Common myeloid progenitor, CD34-positive (primary cell): ENCODE measurements at regions not wholly inside any gene's neighbourhood (a gene's known extent, or its start where the extent isn't known, plus 50 kb on each side); places are given as distances from the start of the nearest gene placed in this dataset.
A peak's percentile ranks its signal among the peaks of the same experiment; 100 is the strongest.

ENCODE experiments used
- CTCF ChIA-PET: fragments of 350-600 bp; sonication (Branson Sonifier 250); formaldehyde crosslinking; loops from one replicate; lab custom pipeline; 2021; ENCODE audit warnings: antibody characterized with exemption; lab: Charles Lee
- POLR2A ChIA-PET: fragments of 350-600 bp; sonication (Branson Sonifier 250); formaldehyde crosslinking; loops from one replicate; lab custom pipeline; 2021; ENCODE audit warnings: antibody characterized with exemption; lab: Charles Lee
- DNase-seq, 3 donors: peaks; one replicate each; pipeline versions ENCODE4 v3.0.0 to v3.0.0-alpha.2; 2013
- H3K27ac ChIP-seq, 2 experiments: 1 replicate in 1 of 2; 2 replicates in 1 of 2; pipeline ENCODE4 v1.7.0; 2013; ENCODE audit warnings: inconsistent platforms in 2 of 2, low read length in 2 of 2, mild to moderate bottlenecking in 2 of 2, low read depth in 1 of 2, moderate library complexity in 1 of 2; ENCODE audit not compliant: severe bottlenecking in 2 of 2, insufficient read depth in 1 of 2, poor library complexity in 1 of 2
- H3K27me3 ChIP-seq, 5 experiments: replicated peaks in 2 of 5; 1 replicate in 3 of 5; 2 replicates in 2 of 5; pipeline versions ENCODE4 v1.6.1 to v1.7.0; 2013; ENCODE audit warnings: low read length in 4 of 5, mild to moderate bottlenecking in 2 of 5, moderate library complexity in 2 of 5, inconsistent platforms in 1 of 5; ENCODE audit not compliant: insufficient read depth in 5 of 5, control insufficient read depth in 4 of 5
- H3K36me3 ChIP-seq, 4 experiments: 1 replicate in 2 of 4; 2 replicates in 2 of 4; pipeline versions ENCODE4 v1.6.1 to v1.7.0; 2013; ENCODE audit warnings: low read length in 3 of 4, control low read depth in 1 of 4, mild to moderate bottlenecking in 1 of 4; ENCODE audit not compliant: control insufficient read depth in 4 of 4, insufficient read depth in 4 of 4
- H3K4me1 ChIP-seq, 4 experiments: 1 replicate in 3 of 4; 2 replicates in 1 of 4; pipeline versions ENCODE4 v1.6.1 to v1.7.1; 2013; ENCODE audit warnings: low read length in 3 of 4, mild to moderate bottlenecking in 3 of 4, control low read depth in 1 of 4, inconsistent platforms in 1 of 4, moderate library complexity in 1 of 4; ENCODE audit not compliant: control insufficient read depth in 4 of 4, insufficient read depth in 4 of 4; ENCODE audit errors: control extremely low read depth in 1 of 4
- H3K4me3 ChIP-seq, 7 experiments: 1 replicate in 4 of 7; 2 replicates in 3 of 7; pipeline versions ENCODE4 v1.5.1 to v1.7.0; 2013; ENCODE audit warnings: mild to moderate bottlenecking in 7 of 7, low read length in 6 of 7, moderate library complexity in 6 of 7, inconsistent platforms in 2 of 7, low read depth in 2 of 7, control low read depth in 1 of 7; ENCODE audit not compliant: insufficient read depth in 4 of 7, control insufficient read depth in 1 of 7; ENCODE audit errors: extremely low read depth in 1 of 7
- H3K9me3 ChIP-seq, 5 experiments: 1 replicate in 4 of 5; 2 replicates in 1 of 5; pipeline versions ENCODE4 v1.6.1 to v1.7.1; 2013; ENCODE audit warnings: low read length in 4 of 5, mild to moderate bottlenecking in 2 of 5, inconsistent platforms in 1 of 5, low read depth in 1 of 5, moderate library complexity in 1 of 5; ENCODE audit not compliant: control insufficient read depth in 4 of 5, insufficient read depth in 2 of 5; ENCODE audit errors: control extremely low read depth in 1 of 5
- WGBS: methylation state at CpG from one replicate; pipeline ENCODE4 v1.1.5; 2013; ENCODE audit not compliant: insufficient coverage; 5-methylcytosine and 5-hydroxymethylcytosine counted together

- CTCF ChIA-PET = interaction anchor here (3.6 kb wide), 1 partner anchor 686 kb away, joined by 13 read pairs; no protein-coding TSS in a partner anchor
- WGBS = 92% methylated on average over 12 of the region's 14 CpGs
Measured at GRCh38 chr2:236341721-236342120, 77.5 kb upstream of the ASB18 start.

GRCh38 chr2:236342507-236342906 is 78.3 kb upstream of the ASB18 start:
- 94% methylated on average over 8 of the region's 10 CpGs for WGBS
- no peaks in the 10 kb centered on the region for H3K36me3 ChIP-seq
- DNase-seq = no peak
- H3K4me3 ChIP-seq = no peak overlapping the region
- no peaks in the 10 kb centered on the region for H3K9me3 ChIP-seq
- POLR2A ChIA-PET = no interaction called here
- CTCF ChIA-PET = interaction anchor here (0.6 to 3.6 kb wide), 5 partner anchors 11 to 743 kb away, joined by 3 to 13 read pairs (median 3); no protein-coding TSS in a partner anchor
- H3K4me1 ChIP-seq = peaks cover 0 to 4% (median 1%) of the 10 kb centered on the region in 4 experiments
- H3K27ac ChIP-seq = no peak overlapping the region
- H3K27me3 ChIP-seq = peaks cover 0 to 1% (median 0%) of the 10 kb centered on the region in 5 experiments

More at GRCh38 chr2:236341721-236342120, 77.5 kb upstream of the ASB18 start:
- Histone ChIP-seq H3K36me3 (no peaks in the 10 kb centered on the region), H3K9me3 (no peaks in the 10 kb centered on the region), H3K4me3 (no peak overlapping the region), H3K27ac (no peak overlapping the region), H3K27me3 (peaks cover 0 to 3% (median 0%) of the 10 kb centered on the region in 5 experiments), H3K4me1 (peaks cover 0 to 4% (median 1%) of the 10 kb centered on the region in 4 experiments)
- DNase-seq = no peak
- POLR2A ChIA-PET = no interaction called here

GRCh38 chr2:236342951-236343350 is 78.7 kb upstream of the ASB18 start:
- CTCF ChIA-PET = interaction anchor here (0.6 to 3.6 kb wide), 5 partner anchors 12 to 742 kb away, joined by 3 to 13 read pairs (median 3); no protein-coding TSS in a partner anchor
- no peaks in the 10 kb centered on the region for H3K9me3 ChIP-seq
- no peak for DNase-seq
- H3K4me1 ChIP-seq = peaks cover 0 to 4% (median 1%) of the 10 kb centered on the region in 4 experiments
- WGBS = 99% methylated on average over 12 of the region's 12 CpGs
- no peak overlapping the region for H3K27ac ChIP-seq
- no peak overlapping the region for H3K4me3 ChIP-seq
- H3K27me3 ChIP-seq = peaks cover 0 to 1% (median 0%) of the 10 kb centered on the region in 5 experiments
- POLR2A ChIA-PET = interaction anchor here (0.6 kb wide), 1 partner anchor 26 kb away, joined by 3 read pairs; no protein-coding TSS in a partner anchor
- no peaks in the 10 kb centered on the region for H3K36me3 ChIP-seq

- DNase-seq = peak; percentile 70 to 87 (median 84)
- Histone ChIP-seq H3K9me3 (no peaks in the 10 kb centered on the region), H3K4me1 (peaks cover 0 to 4% (median 1%) of the 10 kb centered on the region in 4 experiments), H3K27ac (no peak overlapping the region), H3K4me3 (no peak overlapping the region), H3K27me3 (peaks cover 0 to 3% (median 0%) of the 10 kb centered on the region in 5 experiments), H3K36me3 (no peaks in the 10 kb centered on the region)
- POLR2A ChIA-PET = interaction anchor here (0.6 to 0.7 kb wide), 2 partner anchors 26 to 49 kb away, joined by 3 read pairs; no protein-coding TSS in a partner anchor
- CTCF ChIA-PET = interaction anchor here (0.8 to 3.6 kb wide), 4 partner anchors 12 to 741 kb away, joined by 3 to 13 read pairs (median 3); no protein-coding TSS in a partner anchor
- WGBS = 48% methylated on average over 7 of the region's 10 CpGs
Measured at GRCh38 chr2:236343400-236344161, 79.4 kb upstream of the ASB18 start.

- 81% methylated on average over 7 of the region's 7 CpGs for WGBS
Measured at GRCh38 chr2:236344446-236344845, 80.2 kb upstream of the ASB18 start.

GRCh38 chr2:236345081-236345714 is 81.0 kb upstream of the ASB18 start:
- Histone ChIP-seq H3K27ac (no peak overlapping the region), H3K36me3 (no peaks in the 10 kb centered on the region), H3K27me3 (peaks cover 0 to 6% (median 0%) of the 10 kb centered on the region in 5 experiments), H3K4me1 (no peaks in the 10 kb centered on the region), H3K9me3 (no peaks in the 10 kb centered on the region), H3K4me3 (no peak overlapping the region)
- 95% methylated on average over 12 of the region's 18 CpGs for WGBS
- no peak for DNase-seq
- ChIA-PET POLR2A (no interaction called here), CTCF (interaction anchor here (3.6 kb wide), 1 partner anchor 683 kb away, joined by 13 read pairs; no protein-coding TSS in a partner anchor)

More at GRCh38 chr2:236344446-236344845, 80.2 kb upstream of the ASB18 start:
- H3K27ac ChIP-seq = no peak overlapping the region
- H3K9me3 ChIP-seq = no peaks in the 10 kb centered on the region
- no peaks in the 10 kb centered on the region for H3K36me3 ChIP-seq
- no peak for DNase-seq
- no peaks in the 10 kb centered on the region for H3K4me1 ChIP-seq
- no peak overlapping the region for H3K4me3 ChIP-seq
- ChIA-PET POLR2A (no interaction called here), CTCF (interaction anchor here (3.6 kb wide), 1 partner anchor 684 kb away, joined by 13 read pairs; no protein-coding TSS in a partner anchor)
- H3K27me3 ChIP-seq = peaks cover 0 to 6% (median 0%) of the 10 kb centered on the region in 5 experiments
